SH-SY5Y (cell line): ENCODE measurements at regions not wholly inside any gene's neighbourhood (a gene's known extent, or its start where the extent isn't known, plus 50 kb on each side); places are given as distances from the start of the nearest gene placed in this dataset.

Source experiments
- GATA2 ChIP-seq: IDR thresholded peaks from 2 replicates; pipeline ENCODE4 v1.6.1; 2011; ENCODE audit warnings: mild to moderate bottlenecking, low read depth, low read length
- GATA3 ChIP-seq: IDR thresholded peaks from 2 replicates; pipeline ENCODE4 v1.6.1; 2011; ENCODE audit warnings: low read depth, mild to moderate bottlenecking, low read length, moderate library complexity

GRCh38 chrX:23493941-23494374 lies 159.3 kb downstream of the PTCHD1 start:
- TF ChIP-seq GATA2 = no peak
- TF ChIP-seq GATA3 = no peak
